ENCODE measurements at regions not wholly inside any gene's neighbourhood (a gene's known extent, or its start where the extent isn't known, plus 50 kb on each side); places are given as distances from the start of the nearest gene placed in this dataset.

GRCh38 chr4:3683077-3683743 is 83.0 kb upstream of the ADRA2C start:
- no peak for DNase-seq

GRCh38 chr4:3682236-3683076 is 83.7 kb upstream of the ADRA2C start:
- no peak for DNase-seq

GRCh38 chr4:3681191-3681590 is 85.0 kb upstream of the ADRA2C start:
- no peak for DNase-seq

GRCh38 chr4:3680656-3681055 is 85.5 kb upstream of the ADRA2C start:
- no peak for DNase-seq

GRCh38 chr4:3679851-3680311 is 86.3 kb upstream of the ADRA2C start:
- DNase-seq = no peak

GRCh38 chr4:3679071-3679825 is 86.9 kb upstream of the ADRA2C start:
- DNase-seq = no peak

- no peak for DNase-seq
Measured at GRCh38 chr4:3677748-3678070, 88.5 kb upstream of the ADRA2C start.

- DNase-seq = no peak
Measured at GRCh38 chr4:3676907-3677747, 89.1 kb upstream of the ADRA2C start.

GRCh38 chr4:3676196-3676595 is 90.0 kb upstream of the ADRA2C start:
- DNase-seq = no peak

GRCh38 chr4:3675251-3676115 is 90.7 kb upstream of the ADRA2C start:
- no peak for DNase-seq

- DNase-seq = no peak
Measured at GRCh38 chr4:3674479-3674851, 91.7 kb upstream of the ADRA2C start.

GRCh38 chr4:3673716-3674478 is 92.3 kb upstream of the ADRA2C start:
- no peak for DNase-seq

GRCh38 chr4:3673176-3673575 is 93.0 kb upstream of the ADRA2C start:
- no peak for DNase-seq

GRCh38 chr4:3672465-3672831 is 93.7 kb upstream of the ADRA2C start:
- no peak for DNase-seq

GRCh38 chr4:3671571-3672464 is 94.4 kb upstream of the ADRA2C start:
- DNase-seq = no peak

GRCh38 chr4:3670521-3671519 is 95.4 kb upstream of the ADRA2C start:
- DNase-seq = no peak

- DNase-seq = no peak
Measured at GRCh38 chr4:3669553-3669949, 96.6 kb upstream of the ADRA2C start.

GRCh38 chr4:3668825-3669552 is 97.2 kb upstream of the ADRA2C start:
- no peak for DNase-seq
